HFFc6 (cell line): ENCODE measurements at regions not wholly inside any gene's neighbourhood (a gene's known extent, or its start where the extent isn't known, plus 50 kb on each side); places are given as distances from the start of the nearest gene placed in this dataset.

ENCODE experiments used
- DNase-seq: peaks from one replicate; pipeline ENCODE4 v3.0.0-alpha.2; 2018
- H3K27ac Mint-ChIP-seq: 2 replicates; pipeline ENCODE4 v1.8.0; 2020; ENCODE audit warnings: mild to moderate bottlenecking, mixed read lengths
- H3K27me3 Mint-ChIP-seq: 2 replicates; pipeline ENCODE4 v1.8.0; 2021; ENCODE audit warnings: mild to moderate bottlenecking, moderate library complexity, mixed read lengths; ENCODE audit not compliant: insufficient read depth
- H3K36me3 Mint-ChIP-seq: 2 replicates; pipeline ENCODE4 v1.8.0; 2021; ENCODE audit warnings: low read depth, mixed read lengths
- H3K4me1 Mint-ChIP-seq: 2 replicates; pipeline ENCODE4 v1.8.0; 2020; ENCODE audit warnings: low read depth, mixed read lengths
- H3K4me3 Mint-ChIP-seq: 2 replicates; pipeline ENCODE4 v1.8.0; 2020; ENCODE audit warnings: mild to moderate bottlenecking, moderate library complexity, mixed read lengths
- H3K9me3 Mint-ChIP-seq: 2 replicates; pipeline ENCODE4 v1.8.0; 2020; ENCODE audit warnings: mild to moderate bottlenecking, mixed read lengths
- TF ChIP-seq, protein P1 (sequence below): fragments of 200-600 bp; sonication (generic); IDR thresholded peaks from 2 replicates; pipeline ENCODE4 v1.5.0; 2021; ENCODE audit warnings: antibody characterized with exemption, mild to moderate bottlenecking

DNA sequence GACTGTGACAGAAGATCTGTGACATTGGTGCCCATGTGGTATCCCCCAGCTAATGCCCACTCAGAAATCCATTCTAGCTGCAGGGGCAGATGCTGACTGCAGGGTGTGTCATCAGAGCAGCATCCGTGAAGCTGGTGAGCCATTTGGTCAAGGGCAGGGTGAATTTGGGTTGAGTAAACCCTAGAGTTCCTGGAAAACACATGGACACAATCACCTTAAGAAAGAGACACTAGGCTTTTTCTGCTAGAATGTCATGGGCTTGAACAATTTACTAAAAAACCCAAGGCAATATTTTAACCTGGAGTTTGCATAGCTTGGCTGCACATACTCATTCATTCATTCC lies 100.0 kb downstream of the ADAMTS15 start:
- H3K36me3 Mint-ChIP-seq: no peaks in the 10 kb centered on the region
- TF ChIP-seq, protein P1, sequence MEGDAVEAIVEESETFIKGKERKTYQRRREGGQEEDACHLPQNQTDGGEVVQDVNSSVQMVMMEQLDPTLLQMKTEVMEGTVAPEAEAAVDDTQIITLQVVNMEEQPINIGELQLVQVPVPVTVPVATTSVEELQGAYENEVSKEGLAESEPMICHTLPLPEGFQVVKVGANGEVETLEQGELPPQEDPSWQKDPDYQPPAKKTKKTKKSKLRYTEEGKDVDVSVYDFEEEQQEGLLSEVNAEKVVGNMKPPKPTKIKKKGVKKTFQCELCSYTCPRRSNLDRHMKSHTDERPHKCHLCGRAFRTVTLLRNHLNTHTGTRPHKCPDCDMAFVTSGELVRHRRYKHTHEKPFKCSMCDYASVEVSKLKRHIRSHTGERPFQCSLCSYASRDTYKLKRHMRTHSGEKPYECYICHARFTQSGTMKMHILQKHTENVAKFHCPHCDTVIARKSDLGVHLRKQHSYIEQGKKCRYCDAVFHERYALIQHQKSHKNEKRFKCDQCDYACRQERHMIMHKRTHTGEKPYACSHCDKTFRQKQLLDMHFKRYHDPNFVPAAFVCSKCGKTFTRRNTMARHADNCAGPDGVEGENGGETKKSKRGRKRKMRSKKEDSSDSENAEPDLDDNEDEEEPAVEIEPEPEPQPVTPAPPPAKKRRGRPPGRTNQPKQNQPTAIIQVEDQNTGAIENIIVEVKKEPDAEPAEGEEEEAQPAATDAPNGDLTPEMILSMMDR: no peak
- H3K4me3 Mint-ChIP-seq: no peak overlapping the region
- H3K4me1 Mint-ChIP-seq: peaks cover 8% of the 10 kb centered on the region; the same call in 1 of the 2 replicates
- peaks cover 16% of the 10 kb centered on the region for H3K27me3 Mint-ChIP-seq
- H3K9me3 Mint-ChIP-seq: no peaks in the 10 kb centered on the region
- no peak overlapping the region for H3K27ac Mint-ChIP-seq
- DNase-seq: no peak

DNA sequence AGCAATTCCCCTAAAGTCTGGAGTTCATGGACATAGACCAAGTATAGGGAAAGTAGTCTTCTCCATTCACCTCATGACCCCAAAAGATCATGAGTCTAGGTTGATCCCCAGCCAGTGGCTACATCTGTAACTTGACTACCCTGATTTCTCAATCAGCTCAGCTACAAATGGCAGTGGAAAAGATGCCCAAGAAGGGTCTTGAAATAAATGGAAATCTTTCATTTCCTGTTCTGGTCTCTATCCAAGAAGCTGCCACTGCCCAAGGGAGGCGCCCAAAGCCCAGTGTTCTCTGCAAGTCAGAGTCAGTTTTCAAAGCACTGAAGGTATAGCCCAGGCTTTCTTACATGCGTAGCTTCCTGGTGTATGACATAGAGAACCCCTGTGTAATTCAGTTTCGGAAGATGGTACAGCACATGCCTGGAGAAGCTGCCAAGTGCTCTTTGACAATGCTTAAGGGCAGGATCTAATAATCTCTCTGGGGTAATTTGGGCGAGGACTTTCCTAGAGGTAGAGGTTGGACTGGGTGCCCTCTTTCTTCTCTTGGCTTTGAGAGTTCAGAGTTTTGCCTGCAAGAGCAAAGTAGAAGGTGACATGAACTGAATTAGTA lies 101.1 kb downstream of the ADAMTS15 start:
- peaks cover 16% of the 10 kb centered on the region for H3K27me3 Mint-ChIP-seq
- TF ChIP-seq, protein P1: no peak
- H3K9me3 Mint-ChIP-seq: no peaks in the 10 kb centered on the region
- H3K27ac Mint-ChIP-seq: no peak overlapping the region
- H3K36me3 Mint-ChIP-seq: no peaks in the 10 kb centered on the region
- H3K4me3 Mint-ChIP-seq: no peak overlapping the region
- DNase-seq: no peak
- H3K4me1 Mint-ChIP-seq: peaks cover 14% of the 10 kb centered on the region

DNA sequence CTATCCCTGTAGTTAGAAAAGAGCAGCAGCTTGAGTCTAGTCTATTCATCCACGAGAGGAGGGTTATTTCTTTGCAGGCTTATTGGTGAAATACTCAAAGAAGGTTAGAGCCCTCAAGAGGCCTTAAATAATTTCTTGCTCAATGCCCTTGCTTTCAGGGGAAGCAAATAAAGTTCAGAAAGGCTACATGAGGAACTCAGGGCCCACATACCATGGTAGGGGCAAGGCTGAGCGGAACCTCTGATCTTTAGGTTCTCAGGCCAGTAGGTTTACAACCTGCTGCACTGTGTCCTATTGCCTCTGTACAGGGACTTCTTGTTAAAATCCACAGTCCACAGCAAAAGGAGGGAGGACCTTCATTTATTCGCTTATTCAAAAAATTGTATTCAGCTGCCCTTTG lies 101.7 kb downstream of the ADAMTS15 start:
- Mint-ChIP-seq H3K27me3 (peaks cover 16% of the 10 kb centered on the region), H3K4me1 (peaks cover 17% of the 10 kb centered on the region), H3K4me3 (no peak overlapping the region), H3K27ac (no peak overlapping the region), H3K36me3 (no peaks in the 10 kb centered on the region), H3K9me3 (no peaks in the 10 kb centered on the region)
- TF ChIP-seq, protein P1: no peak
- no peak for DNase-seq

DNA sequence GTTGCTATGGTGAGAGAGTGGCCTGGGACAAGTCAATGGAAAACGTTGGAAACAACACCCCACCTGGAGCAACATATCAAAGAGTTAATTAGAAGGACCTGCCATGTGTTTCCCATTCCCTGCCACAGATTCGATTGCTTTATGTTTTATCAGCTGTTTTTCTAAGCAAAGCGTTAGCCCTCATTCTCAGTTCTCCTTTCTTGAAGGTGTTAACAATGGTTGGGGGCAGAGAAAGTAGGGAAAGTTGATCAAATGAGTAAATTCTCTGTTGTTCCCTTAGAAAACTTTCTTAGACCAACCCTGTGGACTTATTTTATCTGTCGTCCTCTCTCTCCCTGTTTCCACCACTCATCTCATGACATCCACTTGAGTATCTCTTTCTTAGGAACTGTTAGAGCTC lies 102.5 kb downstream of the ADAMTS15 start:
- Mint-ChIP-seq H3K36me3 (no peaks in the 10 kb centered on the region), H3K27ac (no peak overlapping the region), H3K4me3 (no peak overlapping the region), H3K9me3 (no peaks in the 10 kb centered on the region), H3K27me3 (peaks cover 17% of the 10 kb centered on the region), H3K4me1 (peaks cover 17% of the 10 kb centered on the region)
- TF ChIP-seq, protein P1: no peak
- no peak for DNase-seq

DNA sequence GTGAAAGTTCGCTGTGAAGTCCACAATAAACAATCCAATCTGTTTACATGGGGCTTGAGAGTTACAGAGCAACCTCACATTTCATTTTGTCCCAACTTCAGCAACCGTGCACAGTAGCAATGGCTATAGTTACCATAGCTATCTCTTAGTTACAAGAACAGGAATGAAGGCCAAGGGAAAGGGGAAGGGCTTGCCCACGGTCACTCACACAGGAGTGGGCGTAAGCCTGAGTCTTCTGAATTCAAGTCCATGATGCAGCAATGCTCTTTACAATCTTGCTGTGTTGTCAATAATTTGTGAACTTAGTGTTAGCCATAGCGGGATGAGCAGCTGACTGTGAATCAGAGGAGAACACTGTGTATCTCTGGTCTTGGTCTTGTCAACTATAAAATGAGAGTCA lies 102.9 kb downstream of the ADAMTS15 start:
- Mint-ChIP-seq H3K36me3 (no peaks in the 10 kb centered on the region), H3K4me3 (no peak overlapping the region), H3K9me3 (no peaks in the 10 kb centered on the region), H3K27me3 (peaks cover 17% of the 10 kb centered on the region), H3K27ac (no peak overlapping the region), H3K4me1 (peaks cover 17% of the 10 kb centered on the region)
- no peak for DNase-seq
- TF ChIP-seq, protein P1: no peak

DNA sequence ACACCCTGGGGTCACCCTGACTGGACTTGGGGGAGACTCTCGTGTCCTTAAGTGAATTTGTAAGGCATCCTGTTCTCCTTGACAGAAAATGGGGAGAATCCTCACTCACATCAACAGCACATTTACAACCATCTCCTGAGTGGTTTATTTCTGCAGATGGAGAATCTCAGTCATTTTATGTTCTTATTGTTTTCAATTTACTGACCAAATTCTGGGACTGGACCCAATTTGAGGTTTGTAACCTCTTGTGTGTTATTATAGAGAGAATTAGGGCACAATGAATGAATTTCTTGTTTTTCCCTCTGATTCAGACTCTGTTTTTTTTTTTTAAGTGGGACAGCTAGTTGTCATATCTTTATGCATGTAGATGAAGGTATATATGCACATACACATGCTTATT lies 104.9 kb downstream of the ADAMTS15 start:
- Mint-ChIP-seq H3K9me3 (no peaks in the 10 kb centered on the region), H3K36me3 (no peaks in the 10 kb centered on the region), H3K4me1 (peaks cover 15% of the 10 kb centered on the region), H3K4me3 (no peak overlapping the region), H3K27ac (no peak overlapping the region), H3K27me3 (peaks cover 17% of the 10 kb centered on the region)
- no peak for DNase-seq
- TF ChIP-seq, protein P1: no peak
